Central memory CD8-positive, alpha-beta T cell (primary cell): ENCODE measurements at regions not wholly inside any gene's neighbourhood (a gene's known extent, or its start where the extent isn't known, plus 50 kb on each side); places are given as distances from the start of the nearest gene placed in this dataset.
"Not testable (repeated sequence)": the region's sequence is repeated elsewhere in the genome, so short reads cannot be mapped to it uniquely, and the experiment has no call there.

Experiments used
- ATAC-seq: fragments of 150-1000 bp; cut with Tn5 transposase; replicated peaks from 2 replicates; pipeline ENCODE4 v1.10.0; 2022; ENCODE audit warnings: mild to moderate bottlenecking, moderate FRiP score, moderate number of reproducible peaks; ENCODE audit not compliant: poor library complexity, severe bottlenecking; ENCODE audit errors: extremely low read depth
- DNase-seq, 2 donors: peaks; one replicate each; pipeline ENCODE4 v3.0.0; 2021; ENCODE audit warnings: low spot score in 2 of 2
- H3K27ac Mint-ChIP-seq: one replicate; pipeline ENCODE4 v1.8.0; 2022; ENCODE audit warnings: low read depth, mild to moderate bottlenecking, moderate library complexity, mixed read lengths
- H3K27me3 Mint-ChIP-seq: one replicate; pipeline ENCODE4 v1.8.0; 2022; ENCODE audit warnings: mixed read lengths
- H3K36me3 Mint-ChIP-seq: one replicate; pipeline ENCODE4 v1.8.0; 2022; ENCODE audit warnings: mild to moderate bottlenecking, moderate library complexity, mixed read lengths; ENCODE audit not compliant: insufficient read depth
- H3K4me1 Mint-ChIP-seq: one replicate; pipeline ENCODE4 v1.8.0; 2022; ENCODE audit warnings: mixed read lengths
- H3K4me3 Mint-ChIP-seq: one replicate; pipeline ENCODE4 v1.8.0; 2022; ENCODE audit warnings: mild to moderate bottlenecking, moderate library complexity, mixed read lengths
- H3K9me3 Mint-ChIP-seq: one replicate; pipeline ENCODE4 v1.8.0; 2022; ENCODE audit warnings: mixed read lengths

DNA sequence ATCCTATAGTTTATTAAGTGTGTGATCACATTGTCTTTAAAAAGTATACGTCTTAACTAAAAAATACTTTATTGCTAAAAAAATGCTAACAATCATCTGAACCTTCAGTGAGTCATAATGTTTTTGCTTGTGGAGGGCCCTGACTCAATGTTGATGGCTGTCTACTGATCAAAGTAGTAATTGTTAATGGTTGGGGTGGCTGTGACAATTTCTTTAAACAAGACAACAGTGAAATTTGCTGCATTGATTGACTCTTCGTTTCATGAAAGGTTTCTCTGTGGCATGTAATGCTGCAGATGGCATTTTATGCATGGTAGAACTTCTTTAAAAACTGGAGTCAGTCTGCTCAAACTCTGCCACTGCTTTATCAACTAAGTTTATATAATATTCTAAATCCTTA is 101.4 kb upstream of the IL15 start:
- H3K27ac Mint-ChIP-seq = no peak overlapping the region
- peaks cover 6% of the 10 kb centered on the region for H3K9me3 Mint-ChIP-seq
- H3K4me1 Mint-ChIP-seq = no peaks in the 10 kb centered on the region
- H3K27me3 Mint-ChIP-seq = no peaks in the 10 kb centered on the region
- DNase-seq (no peak), ATAC-seq (no peak)
- no peaks in the 10 kb centered on the region for H3K36me3 Mint-ChIP-seq
- no peak overlapping the region for H3K4me3 Mint-ChIP-seq

DNA sequence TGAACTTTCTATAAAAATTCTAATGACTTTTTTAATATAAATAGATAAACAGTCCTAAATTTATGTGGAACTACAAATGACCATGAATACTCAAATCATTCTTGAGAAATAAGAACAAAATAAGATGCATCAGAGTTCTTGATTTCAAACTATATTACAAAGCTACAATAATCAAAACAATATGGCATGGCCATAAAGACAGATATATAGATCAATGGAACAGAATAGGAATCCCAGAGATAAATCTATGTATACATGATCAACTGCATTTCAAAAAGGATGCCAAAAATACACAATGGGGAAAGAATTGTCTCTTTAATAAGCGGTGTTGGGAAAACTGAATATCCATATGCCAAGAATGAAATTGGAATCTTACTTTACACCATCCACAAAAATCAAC is 98.4 kb upstream of the IL15 start:
- Mint-ChIP-seq H3K36me3 (no peaks in the 10 kb centered on the region), H3K27me3 (no peaks in the 10 kb centered on the region), H3K27ac (no peak overlapping the region), H3K4me3 (no peak overlapping the region), H3K9me3 (peaks cover 6% of the 10 kb centered on the region), H3K4me1 (no peaks in the 10 kb centered on the region)
- ATAC-seq (no peak), DNase-seq (no peak)

DNA sequence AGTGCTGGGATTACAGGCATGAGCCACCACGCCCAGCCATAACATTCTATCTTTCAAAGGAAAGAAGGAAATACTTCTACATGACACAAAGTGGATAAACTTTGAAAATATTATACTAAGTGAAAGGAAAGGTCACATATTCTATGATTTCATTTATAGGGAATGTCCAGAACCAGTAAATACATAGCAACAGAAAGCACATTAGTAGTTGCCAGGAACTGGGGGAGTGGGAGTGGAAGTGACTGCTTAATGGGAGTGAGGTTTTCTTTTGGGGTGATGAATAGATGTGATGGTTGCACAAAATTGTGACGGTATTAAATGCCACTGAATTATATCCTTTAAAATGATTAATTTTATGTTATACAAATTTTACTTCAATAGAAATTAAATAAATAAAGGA is 95.7 kb upstream of the IL15 start:
- Mint-ChIP-seq H3K36me3 (no peaks in the 10 kb centered on the region), H3K27me3 (no peaks in the 10 kb centered on the region), H3K4me1 (no peaks in the 10 kb centered on the region), H3K9me3 (peaks cover 6% of the 10 kb centered on the region), H3K27ac (no peak overlapping the region), H3K4me3 (no peak overlapping the region)
- no peak for ATAC-seq
- no peak for DNase-seq

DNA sequence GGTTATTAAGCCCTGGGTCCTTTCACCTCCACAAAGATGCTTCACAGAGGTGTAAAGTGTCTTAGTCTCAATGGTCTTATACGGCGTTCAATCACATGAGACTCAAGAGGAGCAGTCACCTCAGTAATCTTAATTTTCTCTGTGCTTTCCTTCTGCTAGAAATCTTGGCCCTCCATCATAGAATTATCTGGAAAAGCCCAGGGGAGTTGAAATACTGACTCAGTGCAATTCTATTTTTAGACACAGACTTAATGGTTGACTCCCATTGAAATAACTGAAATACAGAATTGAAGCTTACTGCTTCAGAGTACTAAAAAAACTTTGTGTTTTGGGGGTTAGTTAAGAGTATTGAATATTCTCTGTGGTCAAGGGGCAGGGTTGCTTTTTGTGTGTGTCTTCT is 94.5 kb upstream of the IL15 start:
- Mint-ChIP-seq H3K36me3 (no peaks in the 10 kb centered on the region), H3K9me3 (peaks cover 6% of the 10 kb centered on the region), H3K27ac (no peak overlapping the region), H3K27me3 (no peaks in the 10 kb centered on the region), H3K4me1 (no peaks in the 10 kb centered on the region), H3K4me3 (no peak overlapping the region)
- ATAC-seq = no peak
- DNase-seq = no peak

DNA sequence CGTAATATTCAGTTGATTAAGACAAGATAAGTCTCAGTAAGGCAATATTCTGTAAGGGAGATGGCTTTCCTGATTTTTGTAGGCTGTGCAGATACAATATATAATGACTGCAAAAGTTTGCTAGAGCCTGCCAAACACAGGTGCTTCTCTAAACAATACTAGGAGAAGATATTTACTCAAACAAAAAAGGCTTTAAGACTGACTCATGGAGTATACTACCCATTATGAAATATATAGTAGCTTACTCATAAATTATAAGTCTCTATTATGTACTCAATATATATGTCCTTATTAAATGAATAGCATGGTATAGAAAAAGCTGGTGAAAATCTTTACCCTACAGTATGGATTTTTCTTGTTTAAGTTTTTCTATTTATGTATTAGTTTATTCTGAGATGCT is 93.2 kb upstream of the IL15 start:
- no peaks in the 10 kb centered on the region for H3K36me3 Mint-ChIP-seq
- no peak overlapping the region for H3K27ac Mint-ChIP-seq
- DNase-seq (no peak), ATAC-seq (no peak)
- no peaks in the 10 kb centered on the region for H3K4me1 Mint-ChIP-seq
- H3K4me3 Mint-ChIP-seq = no peak overlapping the region
- H3K9me3 Mint-ChIP-seq = peaks cover 2% of the 10 kb centered on the region
- peaks cover 6% of the 10 kb centered on the region for H3K27me3 Mint-ChIP-seq

DNA sequence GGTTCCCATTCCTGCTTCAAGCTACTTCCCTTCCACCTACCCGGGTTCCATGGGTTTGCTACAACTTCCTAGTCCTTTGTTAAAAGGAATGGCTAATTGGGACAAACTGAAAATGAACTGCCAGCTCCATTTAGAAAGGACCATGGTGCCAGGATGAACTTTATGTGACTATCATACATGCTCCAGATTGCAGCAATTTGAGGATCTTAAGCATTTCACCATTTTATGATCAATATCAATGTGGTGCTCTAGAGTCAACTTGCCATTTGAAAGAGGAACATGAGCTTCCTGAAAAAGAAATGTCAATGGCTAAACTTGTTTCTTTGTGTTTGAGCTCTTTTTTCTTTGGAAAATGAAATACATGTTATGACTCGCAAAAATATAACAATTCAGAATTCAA is 92.7 kb upstream of the IL15 start:
- Mint-ChIP-seq H3K4me1 (no peaks in the 10 kb centered on the region), H3K27me3 (peaks cover 11% of the 10 kb centered on the region), H3K27ac (no peak overlapping the region), H3K9me3 (no peaks in the 10 kb centered on the region), H3K4me3 (no peak overlapping the region), H3K36me3 (no peaks in the 10 kb centered on the region)
- ATAC-seq = no peak
- DNase-seq = no peak

DNA sequence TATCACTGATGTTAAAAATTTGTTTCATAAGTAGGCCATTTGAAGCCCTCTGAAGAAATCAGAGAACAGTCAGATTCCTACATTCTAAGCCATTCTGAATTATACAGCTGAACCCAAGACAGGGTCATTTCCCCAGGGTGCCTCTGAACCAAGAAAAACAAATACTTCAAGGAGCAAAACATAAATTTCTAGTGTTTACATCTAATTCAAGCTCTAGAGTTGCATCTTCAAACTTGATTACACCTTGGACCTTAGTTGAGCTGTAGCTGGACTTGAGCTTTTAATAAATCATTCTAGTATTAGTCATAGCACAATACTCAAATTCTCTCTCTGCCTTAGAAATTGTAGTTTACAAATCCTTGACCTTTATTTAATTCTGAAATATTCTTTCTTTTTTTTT is 87.6 kb upstream of the IL15 start:
- peaks cover 31% of the 10 kb centered on the region for H3K27me3 Mint-ChIP-seq
- no peak for DNase-seq
- H3K27ac Mint-ChIP-seq = no peak overlapping the region
- H3K36me3 Mint-ChIP-seq = no peaks in the 10 kb centered on the region
- H3K9me3 Mint-ChIP-seq = peaks cover 5% of the 10 kb centered on the region
- ATAC-seq = no peak
- no peak overlapping the region for H3K4me3 Mint-ChIP-seq
- H3K4me1 Mint-ChIP-seq = no peaks in the 10 kb centered on the region

DNA sequence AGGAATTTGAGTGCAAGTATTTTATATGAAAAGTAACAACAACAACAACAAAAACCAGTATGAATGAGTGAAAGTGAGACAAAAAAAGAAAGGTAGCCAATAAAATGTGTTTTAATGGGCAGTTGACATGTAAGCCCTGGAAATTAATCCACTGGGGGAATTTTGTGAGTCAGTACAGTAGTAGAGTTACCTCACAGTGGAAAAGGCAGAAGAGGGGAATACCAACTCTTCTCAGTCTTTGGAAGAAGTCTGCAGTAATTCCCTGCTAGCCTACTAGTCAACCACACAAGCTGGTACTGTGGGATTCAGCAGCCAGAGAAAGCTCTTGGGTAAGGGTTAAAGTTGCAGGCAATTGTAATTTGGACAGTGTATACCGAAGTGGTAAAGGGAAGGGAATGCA is 76.3 kb upstream of the IL15 start:
- H3K4me1 Mint-ChIP-seq = no peaks in the 10 kb centered on the region
- H3K4me3 Mint-ChIP-seq = no peak overlapping the region
- H3K36me3 Mint-ChIP-seq = no peaks in the 10 kb centered on the region
- no peak overlapping the region for H3K27ac Mint-ChIP-seq
- DNase-seq (no peak), ATAC-seq (no peak)
- no peaks in the 10 kb centered on the region for H3K27me3 Mint-ChIP-seq
- H3K9me3 Mint-ChIP-seq = no peaks in the 10 kb centered on the region

DNA sequence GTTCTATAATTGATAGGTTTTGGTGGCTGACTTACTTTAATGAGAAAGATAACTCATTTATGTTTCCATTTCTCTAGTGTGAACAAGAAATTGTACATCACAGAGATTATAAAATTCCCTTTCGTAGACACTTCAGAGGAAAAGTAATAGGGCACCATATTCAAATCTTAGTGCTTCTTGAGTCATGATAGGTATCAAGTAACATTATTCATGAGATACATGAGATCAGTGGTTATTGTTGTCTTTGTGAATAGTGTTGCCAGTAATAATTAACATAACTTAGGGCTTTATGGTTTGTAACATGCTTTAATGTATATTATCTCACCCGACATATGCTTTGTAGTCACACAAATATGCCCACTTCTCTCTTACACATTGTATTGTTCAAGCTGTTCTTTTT is 73.7 kb upstream of the IL15 start:
- DNase-seq (no peak), ATAC-seq (no peak)
- Mint-ChIP-seq H3K9me3 (no peaks in the 10 kb centered on the region), H3K4me1 (no peaks in the 10 kb centered on the region), H3K4me3 (no peak overlapping the region), H3K27ac (no peak overlapping the region), H3K27me3 (peaks cover 2% of the 10 kb centered on the region), H3K36me3 (no peaks in the 10 kb centered on the region)

DNA sequence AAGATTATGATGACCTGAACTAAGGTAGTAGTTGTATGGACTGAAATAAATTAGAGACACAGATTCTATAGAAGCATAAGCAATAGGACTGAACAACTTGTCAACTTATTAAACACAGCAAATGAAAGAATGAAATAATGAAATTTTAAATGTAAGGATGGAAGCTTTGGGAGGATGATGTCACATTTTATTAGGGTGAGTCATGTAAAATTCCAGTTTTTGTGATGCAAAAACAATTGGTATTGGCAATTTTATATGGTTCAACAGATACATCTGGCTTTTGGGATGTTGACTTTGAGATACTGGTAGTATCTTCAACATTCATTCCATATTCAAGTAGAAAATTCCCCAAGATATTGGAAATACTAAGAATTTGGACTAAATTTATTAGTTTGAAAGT is 72.7 kb upstream of the IL15 start:
- Mint-ChIP-seq H3K9me3 (no peaks in the 10 kb centered on the region), H3K27ac (no peak overlapping the region), H3K27me3 (peaks cover 9% of the 10 kb centered on the region), H3K36me3 (no peaks in the 10 kb centered on the region), H3K4me3 (no peak overlapping the region), H3K4me1 (no peaks in the 10 kb centered on the region)
- no peak for DNase-seq
- no peak for ATAC-seq

DNA sequence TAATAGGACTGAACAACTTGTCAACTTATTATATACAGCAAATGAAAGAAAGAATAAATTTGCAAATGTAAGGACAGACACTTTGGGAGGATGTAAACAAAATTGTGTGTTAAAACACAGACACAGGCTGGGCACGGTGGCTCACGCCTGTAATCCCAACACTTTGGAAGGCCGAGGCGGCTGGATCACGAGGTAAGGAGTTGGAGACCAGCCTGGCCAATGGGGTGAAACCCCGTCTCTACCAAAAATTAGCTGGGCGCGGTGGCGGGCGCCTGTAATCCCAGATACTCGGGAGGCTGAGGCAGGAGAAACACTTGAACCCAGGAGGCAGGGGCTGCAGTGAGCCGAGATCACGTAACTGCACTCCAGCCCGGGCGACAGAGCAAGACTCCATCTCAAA is 71.4 kb upstream of the IL15 start:
- H3K9me3 Mint-ChIP-seq, H3K4me1 Mint-ChIP-seq, H3K36me3 Mint-ChIP-seq, H3K27me3 Mint-ChIP-seq, H3K27ac Mint-ChIP-seq, ATAC-seq, H3K4me3 Mint-ChIP-seq, DNase-seq: not testable (repeated sequence)

DNA sequence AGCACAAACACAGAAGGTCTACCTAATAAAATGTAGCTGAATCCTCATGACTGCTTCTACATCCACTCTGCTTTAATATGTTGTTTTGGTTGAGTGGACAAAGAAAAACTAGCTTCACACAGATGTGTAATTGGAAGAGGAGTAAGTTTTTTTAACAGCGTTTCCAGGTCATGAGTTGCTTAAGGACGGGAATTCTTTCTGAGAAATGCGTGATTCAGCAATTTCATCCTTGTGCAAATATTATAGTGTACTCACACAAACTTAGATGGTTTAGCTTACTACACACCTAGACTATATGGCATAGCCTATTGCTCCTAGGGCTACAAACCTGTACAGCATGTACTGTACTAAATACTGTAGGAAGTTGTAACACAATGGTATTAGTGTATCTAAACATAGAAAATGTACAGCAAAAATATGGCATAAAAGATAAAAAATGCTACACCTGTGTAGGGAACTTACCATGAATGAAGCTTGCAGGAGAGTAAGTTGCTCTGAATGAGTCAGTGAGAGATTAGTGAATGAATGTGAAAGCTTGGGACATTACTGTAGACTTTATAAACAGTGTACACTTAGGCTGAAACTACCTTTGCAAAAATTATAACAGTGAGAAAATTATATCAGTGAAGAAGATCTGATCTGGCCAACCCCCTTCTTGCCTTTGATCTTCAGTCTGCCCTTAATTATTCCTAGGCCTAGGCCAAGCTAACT is 70.8 kb upstream of the IL15 start:
- Mint-ChIP-seq H3K4me1 (no peaks in the 10 kb centered on the region), H3K27me3 (peaks cover 9% of the 10 kb centered on the region), H3K27ac (no peak overlapping the region), H3K36me3 (no peaks in the 10 kb centered on the region), H3K4me3 (no peak overlapping the region), H3K9me3 (no peaks in the 10 kb centered on the region)
- DNase-seq = no peak
- ATAC-seq = no peak

DNA sequence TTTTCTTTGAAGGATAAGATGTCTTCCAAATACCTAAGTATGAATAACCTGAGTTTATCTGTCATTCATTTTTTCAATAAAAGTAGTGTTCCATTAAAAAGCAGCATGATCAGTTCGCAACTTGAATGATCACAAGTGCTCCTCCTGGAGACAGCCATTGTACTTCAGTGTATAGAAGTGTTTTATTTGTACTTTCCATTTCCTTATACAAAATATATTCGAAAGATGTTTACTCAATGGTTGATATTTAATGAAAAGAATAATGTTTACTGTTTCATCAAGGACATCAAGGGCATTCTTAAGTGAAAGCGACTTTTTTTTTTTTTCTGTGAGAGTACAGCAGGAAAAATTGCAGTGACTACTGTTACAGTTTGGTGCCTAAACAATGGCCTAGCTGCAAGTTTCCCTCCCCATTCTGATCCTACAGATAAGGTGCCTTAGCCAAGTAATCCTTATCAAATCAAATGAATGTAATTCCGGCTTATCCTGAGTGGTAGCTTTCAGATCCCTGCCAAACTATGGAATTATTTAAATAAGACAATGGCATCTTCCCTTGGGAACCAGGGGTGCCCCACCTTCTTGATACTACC is 69.0 kb upstream of the IL15 start:
- no peak overlapping the region for H3K27ac Mint-ChIP-seq
- H3K9me3 Mint-ChIP-seq = no peaks in the 10 kb centered on the region
- no peak for DNase-seq
- no peak overlapping the region for H3K4me3 Mint-ChIP-seq
- peaks cover 9% of the 10 kb centered on the region for H3K27me3 Mint-ChIP-seq
- H3K36me3 Mint-ChIP-seq = no peaks in the 10 kb centered on the region
- ATAC-seq = no peak
- no peaks in the 10 kb centered on the region for H3K4me1 Mint-ChIP-seq
